ES-I3 (cell line): ENCODE measurements at regions not wholly inside any gene's neighbourhood (a gene's known extent, or its start where the extent isn't known, plus 50 kb on each side); places are given as distances from the start of the nearest gene placed in this dataset.
"Not testable (repeated sequence)": the region's sequence is repeated elsewhere in the genome, so short reads cannot be mapped to it uniquely, and the experiment has no call there.

ENCODE experiments used
- H3K36me3 ChIP-seq: 2 replicates; pipeline ENCODE4 v1.6.1; 2013; ENCODE audit warnings: mild to moderate bottlenecking, low read length, control low read depth, moderate library complexity; ENCODE audit not compliant: insufficient read depth
- H3K4me1 ChIP-seq: 2 replicates; pipeline ENCODE4 v1.6.1; 2013; ENCODE audit warnings: mild to moderate bottlenecking, control low read depth, low read length; ENCODE audit not compliant: insufficient read depth
- H3K9ac ChIP-seq: 2 replicates; pipeline ENCODE4 v1.6.1; 2013; ENCODE audit warnings: low read depth, mild to moderate bottlenecking, low read length, moderate library complexity
- H3K9me3 ChIP-seq: 2 replicates; pipeline ENCODE4 v1.6.1; 2013; ENCODE audit warnings: mild to moderate bottlenecking, low read length, moderate library complexity; ENCODE audit not compliant: control insufficient read depth, insufficient read depth

DNA sequence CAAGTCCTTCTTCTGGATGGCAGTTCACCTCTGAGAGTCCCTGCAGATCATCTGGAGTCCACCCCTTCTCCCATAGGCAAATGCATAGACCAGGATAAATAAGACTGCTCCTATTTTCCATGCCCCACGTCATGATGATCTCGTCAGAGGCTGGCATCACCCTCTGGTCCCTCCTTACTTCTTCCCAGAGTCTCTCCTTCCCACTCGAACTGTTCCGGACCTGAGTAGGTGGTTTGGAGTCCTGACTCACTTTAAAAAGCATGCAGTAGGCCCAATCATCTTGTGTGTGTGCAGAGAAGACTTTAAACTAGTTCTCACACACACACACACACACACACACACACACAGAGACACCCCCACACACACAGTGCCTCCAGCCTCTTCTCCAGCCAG lies 72.0 kb downstream of the SOX9 start:
- no peak overlapping the region for H3K9ac ChIP-seq
- no peaks in the 10 kb centered on the region for H3K36me3 ChIP-seq
- H3K9me3 ChIP-seq: 0 out of 2 replicates have a peak, but pooled peaks cover 2% of the 10 kb centered on the region
- peaks cover 5% of the 10 kb centered on the region; the same call in 1 of the 2 replicates for H3K4me1 ChIP-seq

DNA sequence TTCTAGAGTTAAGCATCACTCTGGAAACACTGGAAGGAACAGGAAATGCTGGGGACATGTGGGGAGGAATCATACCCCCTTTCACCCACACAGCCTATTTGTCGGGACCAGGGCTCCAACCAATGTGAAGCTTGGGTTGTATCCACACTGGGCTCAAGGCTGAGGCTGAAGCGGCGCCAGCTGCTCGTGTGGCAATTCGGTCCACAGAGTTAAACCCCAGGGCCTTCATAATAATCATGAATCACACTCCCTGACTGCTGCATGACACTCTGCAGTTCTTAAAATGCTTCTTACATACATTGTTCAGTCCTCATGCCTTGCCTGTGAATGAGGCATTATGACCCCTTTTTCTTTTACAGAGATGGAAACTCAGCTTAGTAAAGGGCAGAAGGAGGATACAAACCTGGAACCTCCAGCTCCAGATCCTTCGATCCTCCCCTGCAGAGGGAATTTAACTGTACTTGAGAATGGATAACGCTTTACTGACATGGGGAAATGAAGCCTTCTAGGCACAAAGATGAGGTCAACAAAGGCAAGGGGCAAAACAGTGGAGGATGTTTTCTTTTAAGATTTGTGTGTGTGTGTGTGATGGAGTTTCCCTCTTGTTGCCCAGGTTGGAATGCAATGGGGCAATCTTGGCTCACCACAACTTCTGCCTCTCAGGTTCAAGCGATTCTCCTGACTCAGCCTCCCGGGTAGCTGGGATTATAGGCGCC lies 72.7 kb downstream of the SOX9 start:
- H3K36me3 ChIP-seq: no peaks in the 10 kb centered on the region; the same call in 1 of the 2 replicates
- H3K9me3 ChIP-seq: 0 out of 2 replicates have a peak, but pooled peaks cover 2% of the 10 kb centered on the region
- H3K4me1 ChIP-seq: peaks cover 5% of the 10 kb centered on the region; the same call in 1 of the 2 replicates
- H3K9ac ChIP-seq: no peak overlapping the region

DNA sequence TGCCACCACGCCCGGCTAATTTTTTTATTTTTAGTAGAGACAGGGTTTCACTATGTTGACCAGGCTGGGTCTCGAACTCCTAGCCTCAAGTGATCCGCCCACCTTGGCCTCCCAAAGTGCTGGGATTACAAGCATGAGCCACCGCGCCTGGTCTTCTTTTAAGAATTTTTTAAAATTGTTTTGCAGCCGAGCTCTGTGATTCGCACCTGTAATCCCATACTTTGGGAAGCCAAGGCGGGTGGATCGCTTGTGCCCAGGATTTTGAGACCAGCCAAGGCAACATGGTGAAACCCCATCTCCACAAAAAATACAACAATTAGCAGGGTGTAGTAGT lies 73.3 kb downstream of the SOX9 start:
- H3K9ac ChIP-seq: not testable (repeated sequence)

DNA sequence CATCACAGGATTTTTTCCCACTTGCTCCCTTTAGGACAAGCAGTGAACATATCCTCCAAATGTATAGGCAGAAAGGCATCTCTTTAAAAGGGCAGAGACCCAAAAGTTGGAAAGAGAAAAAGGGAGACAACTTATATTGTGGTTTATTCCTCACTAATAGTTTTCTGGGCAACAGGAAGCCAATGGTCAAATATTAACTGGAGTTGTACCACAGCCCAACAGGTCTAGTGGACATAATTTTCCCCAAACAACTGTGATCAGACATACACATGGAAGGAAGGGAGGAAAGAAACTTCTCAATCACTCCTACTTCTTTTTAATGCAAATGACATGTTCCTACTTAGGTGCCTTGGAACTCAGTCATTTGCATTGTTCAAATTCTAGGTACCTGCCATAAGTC lies 78.4 kb downstream of the SOX9 start:
- no peaks in the 10 kb centered on the region; the same call in 1 of the 2 replicates for H3K36me3 ChIP-seq
- no peak overlapping the region for H3K9ac ChIP-seq
- 0 out of 2 replicates have a peak, but pooled peaks cover 2% of the 10 kb centered on the region for H3K9me3 ChIP-seq
- no peaks in the 10 kb centered on the region for H3K4me1 ChIP-seq

More for the DNA sequence above, 73.3 kb downstream of the SOX9 start:
- H3K9me3 ChIP-seq, H3K36me3 ChIP-seq, H3K4me1 ChIP-seq: not testable (repeated sequence)

DNA sequence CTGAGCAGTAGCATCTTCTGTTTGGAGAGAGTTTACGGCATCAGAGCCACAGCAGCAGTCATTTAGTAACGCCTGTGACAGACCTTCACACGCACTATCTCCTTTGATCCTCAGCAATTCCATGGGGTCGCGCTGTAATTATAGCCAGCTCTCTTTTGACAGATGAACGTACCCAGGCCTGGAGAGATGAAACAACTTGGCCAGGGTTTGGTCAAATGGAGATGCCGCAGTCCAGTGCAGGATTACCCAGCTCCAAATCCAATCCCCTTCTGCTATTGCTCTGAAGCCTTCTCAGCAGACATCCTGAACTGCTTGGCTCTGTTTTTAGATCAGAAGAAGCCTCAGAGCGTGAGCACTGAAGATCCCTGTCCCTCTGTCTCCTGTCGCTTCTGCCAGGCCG lies 83.9 kb downstream of the SOX9 start:
- Histone ChIP-seq H3K36me3 (no peaks in the 10 kb centered on the region), H3K9me3 (no peaks in the 10 kb centered on the region), H3K4me1 (no peaks in the 10 kb centered on the region), H3K9ac (no peak overlapping the region)

DNA sequence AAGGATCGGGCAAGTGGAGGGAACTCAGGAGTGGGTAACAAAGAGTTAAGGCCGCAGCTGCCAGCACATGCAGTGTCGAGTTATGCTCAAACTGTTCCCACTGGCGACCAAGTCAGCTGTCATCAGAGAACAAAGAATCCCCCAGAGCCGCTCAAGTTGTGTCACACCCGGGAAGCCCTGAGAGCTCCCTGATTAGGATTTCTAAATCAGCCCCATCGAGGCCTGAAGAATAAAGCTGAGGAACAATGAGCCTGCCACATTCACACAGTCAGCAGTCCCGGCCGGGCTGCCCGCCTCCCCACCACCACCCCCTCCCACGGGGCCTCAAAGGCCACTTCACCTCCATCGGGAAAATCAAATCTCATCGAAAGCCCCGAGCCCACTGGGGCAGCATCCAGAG lies 84.5 kb downstream of the SOX9 start:
- Histone ChIP-seq H3K9me3 (no peaks in the 10 kb centered on the region), H3K9ac (no peak overlapping the region), H3K4me1 (no peaks in the 10 kb centered on the region), H3K36me3 (no peaks in the 10 kb centered on the region)

DNA sequence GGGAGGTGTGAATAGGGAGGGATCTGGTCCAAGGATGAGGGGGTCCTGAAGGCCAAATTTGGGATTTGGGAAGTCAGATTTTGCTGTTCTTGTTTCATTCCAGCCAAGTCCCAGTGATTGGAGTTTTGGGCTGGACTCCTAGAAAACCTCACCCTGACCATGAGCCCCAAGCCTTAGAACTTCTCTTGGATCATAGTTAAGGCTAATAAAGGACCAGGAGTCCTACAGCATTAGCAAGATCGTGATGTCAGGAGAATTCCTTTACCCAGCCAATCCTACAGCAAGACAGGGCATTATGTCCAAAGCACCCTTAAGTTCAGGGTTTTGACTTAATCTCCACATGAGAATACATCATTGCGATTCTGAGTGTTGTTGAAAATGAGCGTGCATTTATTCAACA lies 85.0 kb downstream of the SOX9 start:
- no peaks in the 10 kb centered on the region for H3K9me3 ChIP-seq
- H3K4me1 ChIP-seq: no peaks in the 10 kb centered on the region
- H3K9ac ChIP-seq: no peak overlapping the region
- H3K36me3 ChIP-seq: no peaks in the 10 kb centered on the region

DNA sequence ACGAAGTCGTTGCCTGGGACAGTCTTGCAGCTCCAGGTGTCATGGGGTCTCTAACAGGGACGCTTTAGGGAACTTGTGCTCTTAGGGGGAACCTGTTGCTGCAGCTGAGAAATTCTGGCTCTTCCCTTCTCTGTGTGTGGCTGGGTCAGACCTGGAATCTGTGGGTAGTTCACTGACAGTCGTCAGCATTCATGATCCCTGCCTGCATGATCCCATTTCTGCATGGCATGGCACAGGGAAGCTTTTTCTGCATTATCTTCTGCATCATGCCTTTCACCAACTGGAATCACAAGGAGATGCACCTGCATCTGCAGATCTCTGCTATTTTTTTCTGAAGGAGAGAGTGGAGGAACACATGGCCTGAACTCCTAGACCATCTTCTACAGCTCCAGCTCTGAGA lies 85.6 kb downstream of the SOX9 start:
- H3K36me3 ChIP-seq: no peaks in the 10 kb centered on the region
- H3K9ac ChIP-seq: no peak overlapping the region
- H3K4me1 ChIP-seq: no peaks in the 10 kb centered on the region
- H3K9me3 ChIP-seq: no peaks in the 10 kb centered on the region

DNA sequence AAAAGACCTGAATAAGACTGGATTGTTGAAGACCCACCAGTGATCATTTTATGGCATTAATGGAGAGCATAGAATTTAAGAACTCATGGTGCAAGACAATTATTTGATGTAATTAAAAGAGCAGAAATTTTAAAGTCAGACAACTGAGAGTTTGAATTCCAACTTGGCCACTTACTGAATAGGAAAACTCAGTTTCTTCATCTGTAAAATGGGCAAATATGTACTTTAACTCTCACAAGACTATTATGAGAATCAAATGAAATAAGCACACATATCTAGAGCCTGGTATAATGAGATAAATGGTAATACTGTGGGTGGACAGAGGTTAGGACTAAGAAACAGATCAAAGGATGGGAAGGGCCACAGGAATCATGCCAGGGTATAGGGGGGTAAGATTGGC lies 88.0 kb downstream of the SOX9 start:
- Histone ChIP-seq H3K9me3 (no peaks in the 10 kb centered on the region), H3K4me1 (no peaks in the 10 kb centered on the region), H3K9ac (no peak overlapping the region), H3K36me3 (no peaks in the 10 kb centered on the region)

DNA sequence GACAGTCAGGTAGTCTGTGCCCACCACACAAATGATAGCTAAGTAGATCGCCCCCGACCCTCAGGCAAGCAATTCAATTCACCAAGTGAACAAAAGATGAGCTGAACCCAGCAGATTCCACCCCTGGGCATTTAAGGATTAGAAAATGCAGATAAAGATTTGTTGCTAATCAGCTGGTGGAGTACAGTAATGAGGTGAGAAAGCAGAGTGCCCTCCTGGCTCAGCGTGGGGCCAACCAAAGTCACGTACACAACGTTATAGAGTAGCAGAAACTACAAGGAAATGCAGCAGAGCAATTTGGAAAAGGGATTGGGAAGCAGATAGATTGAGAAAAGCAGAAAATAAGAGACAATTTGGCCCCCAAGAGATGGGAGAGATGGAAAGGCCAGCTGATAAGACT lies 91.2 kb downstream of the SOX9 start:
- Histone ChIP-seq H3K36me3 (no peaks in the 10 kb centered on the region), H3K9me3 (no peaks in the 10 kb centered on the region), H3K4me1 (no peaks in the 10 kb centered on the region), H3K9ac (no peak overlapping the region)

DNA sequence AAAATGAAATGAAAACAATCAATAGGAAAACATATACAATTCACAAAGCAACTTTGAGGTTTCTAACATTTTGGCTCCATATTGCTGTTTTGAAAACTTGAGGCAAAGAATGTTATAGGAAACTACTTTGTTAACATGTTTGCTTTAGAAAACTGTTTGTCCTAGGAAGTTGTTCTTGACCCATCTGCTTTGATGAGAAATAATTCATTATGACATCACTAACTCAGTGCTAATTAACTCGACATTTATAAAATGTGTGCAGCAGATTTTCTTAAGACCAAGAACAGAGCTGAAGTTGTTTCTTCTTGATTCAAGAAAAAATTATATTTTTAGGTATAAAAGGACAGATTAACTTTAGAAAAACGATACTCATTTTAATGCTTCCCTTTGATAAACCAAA lies 94.7 kb downstream of the SOX9 start:
- Histone ChIP-seq H3K36me3 (no peaks in the 10 kb centered on the region), H3K9ac (no peak overlapping the region), H3K9me3 (no peaks in the 10 kb centered on the region), H3K4me1 (peaks cover 4% of the 10 kb centered on the region; the same call in 1 of the 2 replicates)

DNA sequence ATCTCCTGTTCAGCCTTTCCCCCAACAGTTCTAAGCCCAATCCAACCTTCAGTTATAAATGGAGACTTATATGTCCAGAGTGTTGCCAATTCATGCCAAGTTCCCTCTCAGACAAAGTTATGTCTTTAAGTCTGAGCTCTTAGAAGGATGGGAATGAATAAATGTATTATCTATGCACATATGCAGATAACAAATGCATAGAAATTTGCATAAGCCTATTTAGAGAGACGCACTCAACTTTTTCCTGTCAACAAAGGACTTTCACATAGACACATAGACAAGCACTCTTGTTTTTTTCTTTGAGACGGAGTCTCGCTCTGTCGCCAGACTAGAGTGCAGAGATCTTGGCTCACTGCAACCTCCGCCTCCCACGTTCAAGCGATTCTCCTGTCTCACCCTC lies 95.1 kb downstream of the SOX9 start:
- Histone ChIP-seq H3K36me3 (no peaks in the 10 kb centered on the region), H3K9ac (no peak overlapping the region), H3K9me3 (no peaks in the 10 kb centered on the region), H3K4me1 (peaks cover 8% of the 10 kb centered on the region; the same call in 1 of the 2 replicates)

DNA sequence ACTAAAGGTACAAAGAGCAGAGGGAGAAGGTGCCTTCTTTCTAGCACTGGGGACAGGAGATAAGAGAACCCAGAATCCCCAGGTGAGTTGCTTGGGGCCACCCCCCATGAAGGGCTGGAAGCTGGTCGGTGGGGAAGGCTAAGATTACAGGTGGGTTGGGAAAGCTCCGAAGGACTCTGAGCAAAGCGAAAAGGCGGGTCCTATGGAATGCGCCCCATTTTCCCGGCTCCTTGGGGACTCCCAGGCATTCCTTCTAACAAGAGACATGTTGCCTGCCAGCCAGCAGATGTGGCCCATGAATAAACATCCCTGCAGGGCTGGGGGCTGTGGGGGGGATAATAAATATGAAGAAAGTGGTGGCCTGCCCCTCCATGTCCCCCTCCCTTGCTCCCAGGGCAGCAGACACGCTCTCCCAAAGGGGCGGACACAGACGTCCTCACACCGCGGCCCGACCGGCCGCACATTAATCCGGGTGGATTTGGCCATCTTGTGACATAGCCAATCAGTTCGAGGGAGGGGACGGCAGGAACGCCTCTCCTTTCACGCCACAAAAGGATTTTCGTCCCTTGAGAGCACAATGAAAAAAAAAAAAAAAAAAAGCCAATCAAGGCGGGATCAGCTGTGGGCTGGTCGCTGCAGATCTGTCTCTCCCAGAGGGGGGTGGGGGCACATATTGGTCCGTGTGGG lies 98.5 kb downstream of the SOX9 start:
- Histone ChIP-seq H3K36me3 (no peaks in the 10 kb centered on the region), H3K9ac (peak overlapping the region; percentile 45; the same call in 1 of the 2 replicates), H3K4me1 (peaks cover 25% of the 10 kb centered on the region), H3K9me3 (no peaks in the 10 kb centered on the region)

DNA sequence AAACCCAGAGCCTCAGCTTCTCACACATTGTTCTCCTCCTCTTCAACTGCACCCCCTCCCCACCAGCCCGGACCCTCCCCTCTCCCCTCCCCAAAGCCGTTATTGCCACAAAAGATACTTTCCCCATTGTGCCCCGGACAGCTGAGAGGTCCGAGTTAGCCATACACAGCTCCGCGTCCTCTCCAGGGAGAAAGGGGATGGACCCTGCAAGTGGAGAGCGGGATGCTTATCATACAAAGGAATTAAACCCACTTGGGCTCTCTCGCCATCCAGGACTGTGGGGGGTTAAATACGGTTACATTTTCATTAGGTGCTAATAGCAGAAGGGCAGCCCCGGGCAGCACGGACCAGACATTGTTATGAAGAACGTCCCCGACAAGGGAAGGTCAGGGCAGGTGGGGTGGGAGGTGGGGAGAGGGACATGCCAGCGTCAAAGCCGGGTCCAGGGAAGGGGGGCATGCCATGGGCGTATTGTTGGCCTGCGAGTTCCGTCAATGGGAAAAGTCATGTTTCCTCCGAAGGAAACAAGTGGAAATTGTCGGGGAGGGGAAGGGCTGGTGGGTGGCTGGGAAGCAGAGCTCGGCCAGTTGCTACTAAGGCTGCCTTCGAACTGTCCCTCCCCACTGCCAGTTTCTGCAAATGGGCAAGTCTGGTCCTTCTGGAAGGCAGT lies 99.1 kb downstream of the SOX9 start:
- Histone ChIP-seq H3K9ac (peak overlapping the region; percentile 45; the same call in 1 of the 2 replicates), H3K36me3 (no peaks in the 10 kb centered on the region), H3K9me3 (no peaks in the 10 kb centered on the region), H3K4me1 (peaks cover 25% of the 10 kb centered on the region)
